ENCODE measurements at regions not wholly inside any gene's neighbourhood (a gene's known extent, or its start where the extent isn't known, plus 50 kb on each side); places are given as distances from the start of the nearest gene placed in this dataset.

- Histone ChIP-seq H3K18ac (ENCODE audit: low read depth in 1 of 2, low read length in 2 of 2) (no peak overlapping the region), H3K4me3 (ENCODE audit: insufficient read depth in 1 of 2, low read depth in 1 of 2, low read length in 2 of 2) (no peak overlapping the region), H3K9ac (ENCODE audit: low read length) (no peak overlapping the region), H2BK5ac (ENCODE audit: low read depth, low read length, poor library complexity, severe bottlenecking) (no peak overlapping the region), H2BK12ac (ENCODE audit: low read length in 2 of 2) (peak overlapping the region in 1 of 2 experiments; percentile 78), H3K4me1 (ENCODE audit: control insufficient read depth, insufficient read depth, low read depth, low read length) (peaks cover 5% of the 10 kb centered on the region), H2AK5ac (ENCODE audit: low read length, severe bottlenecking) (no peak overlapping the region), H3K23ac (ENCODE audit: low read length in 2 of 2) (no peak overlapping the region), H3K4me2 (ENCODE audit: low read length, poor library complexity, severe bottlenecking) (no peak overlapping the region), H3K9me3 (ENCODE audit: control insufficient read depth, low read length) (no peaks in the 10 kb centered on the region), H4K91ac (ENCODE audit: low read length) (no peak overlapping the region), H3K27me3 (ENCODE audit: control insufficient read depth in 1 of 2, insufficient read depth in 1 of 2, low read length in 2 of 2) (no peaks in the 10 kb centered on the region), H3K79me1 (replicated peaks; ENCODE audit: low read length, poor library complexity, severe bottlenecking) (no peaks in the 10 kb centered on the region), H3K4ac (ENCODE audit: low read depth in 1 of 2, low read length in 2 of 2) (peak overlapping the region in 1 of 2 experiments; percentile 31), H2BK15ac (ENCODE audit: low read depth, poor library complexity, severe bottlenecking) (no peak overlapping the region), H3K27ac (ENCODE audit: low read length, poor library complexity, severe bottlenecking) (no peak overlapping the region), H4K8ac (ENCODE audit: low read length) (no peak overlapping the region), H3K14ac (ENCODE audit: low read length in 2 of 2) (no peak overlapping the region), H2BK120ac (ENCODE audit: low read depth, low read length) (no peak overlapping the region), H2AFZ (ENCODE audit: low read depth, low read length) (no peak overlapping the region), H3K36me3 (ENCODE audit: control insufficient read depth in 1 of 2, insufficient read depth in 2 of 2, low read depth in 1 of 2, low read length in 2 of 2) (no peaks in the 10 kb centered on the region)
- peak; percentile 1 for DNase-seq
- no CpG with 5 or more reads among the region's 1 CpG for WGBS
Observed at GRCh38 chr2:67216881-67217280, 180.3 kb upstream of the ETAA1 start.

DNA sequence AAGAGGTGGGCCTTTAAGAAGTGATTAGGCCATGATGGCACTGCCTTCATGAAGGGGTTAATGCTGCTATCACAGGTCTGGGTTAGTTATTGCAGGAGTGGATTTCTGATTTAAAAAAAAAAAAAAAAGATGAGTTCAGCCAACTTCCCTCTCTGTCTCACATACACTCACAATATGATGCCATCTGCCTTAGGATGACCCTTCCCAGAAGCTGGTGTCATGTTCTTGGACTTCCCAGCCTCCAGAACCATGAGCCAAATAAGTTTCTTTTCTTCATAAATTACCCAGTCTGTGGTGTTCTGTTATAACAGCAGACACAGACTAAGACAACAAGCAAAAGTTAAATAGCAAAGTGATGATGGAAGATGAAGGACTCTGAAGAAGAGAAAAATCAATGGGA, 179.7 kb upstream of the ETAA1 start:
- no peaks in the 10 kb centered on the region for H3K9me3 ChIP-seq (ENCODE audit: control insufficient read depth, low read length)
- H2BK120ac ChIP-seq (ENCODE audit: low read depth, low read length) = no peak overlapping the region
- no peak overlapping the region for H4K91ac ChIP-seq (ENCODE audit: low read length)
- H3K36me3 ChIP-seq (ENCODE audit: control insufficient read depth in 1 of 2, insufficient read depth in 2 of 2, low read depth in 1 of 2, low read length in 2 of 2) = no peaks in the 10 kb centered on the region
- H3K4me3 ChIP-seq (ENCODE audit: insufficient read depth in 1 of 2, low read depth in 1 of 2, low read length in 2 of 2) = no peak overlapping the region
- no peak overlapping the region for H3K18ac ChIP-seq (ENCODE audit: low read depth in 1 of 2, low read length in 2 of 2)
- no peak overlapping the region for H3K9ac ChIP-seq (ENCODE audit: low read length)
- DNase-seq = no peak
- no peak overlapping the region for H4K8ac ChIP-seq (ENCODE audit: low read length)
- no peak overlapping the region for H2AFZ ChIP-seq (ENCODE audit: low read depth, low read length)
- H3K4me1 ChIP-seq (ENCODE audit: control insufficient read depth, insufficient read depth, low read depth, low read length) = peaks cover 5% of the 10 kb centered on the region
- no peak overlapping the region for H2BK5ac ChIP-seq (ENCODE audit: low read depth, low read length, poor library complexity, severe bottlenecking)
- H3K14ac ChIP-seq (ENCODE audit: low read length in 2 of 2) = no peak overlapping the region
- H2BK12ac ChIP-seq (ENCODE audit: low read length in 2 of 2) = no peak overlapping the region
- no peaks in the 10 kb centered on the region for H3K27me3 ChIP-seq (ENCODE audit: control insufficient read depth in 1 of 2, insufficient read depth in 1 of 2, low read length in 2 of 2)
- H3K27ac ChIP-seq (ENCODE audit: low read length, poor library complexity, severe bottlenecking) = no peak overlapping the region
- no peak overlapping the region for H2AK5ac ChIP-seq (ENCODE audit: low read length, severe bottlenecking)
- no peak overlapping the region for H3K4ac ChIP-seq (ENCODE audit: low read depth in 1 of 2, low read length in 2 of 2)
- H3K79me1 ChIP-seq (replicated peaks; ENCODE audit: low read length, poor library complexity, severe bottlenecking) = no peaks in the 10 kb centered on the region
- H3K23ac ChIP-seq (ENCODE audit: low read length in 2 of 2) = no peak overlapping the region
- no peak overlapping the region for H2BK15ac ChIP-seq (ENCODE audit: low read depth, poor library complexity, severe bottlenecking)
- no peak overlapping the region for H3K4me2 ChIP-seq (ENCODE audit: low read length, poor library complexity, severe bottlenecking)

GRCh38 chr2:67218056-67218455, 179.1 kb upstream of the ETAA1 start:
- no peak overlapping the region for H3K23ac ChIP-seq (ENCODE audit: low read length in 2 of 2)
- no peak overlapping the region for H2AK5ac ChIP-seq (ENCODE audit: low read length, severe bottlenecking)
- no peak overlapping the region for H3K27ac ChIP-seq (ENCODE audit: low read length, poor library complexity, severe bottlenecking)
- no peak overlapping the region for H2BK5ac ChIP-seq (ENCODE audit: low read depth, low read length, poor library complexity, severe bottlenecking)
- DNase-seq = no peak
- H4K91ac ChIP-seq (ENCODE audit: low read length) = no peak overlapping the region
- no peaks in the 10 kb centered on the region for H3K36me3 ChIP-seq (ENCODE audit: control insufficient read depth in 1 of 2, insufficient read depth in 2 of 2, low read depth in 1 of 2, low read length in 2 of 2)
- no peak overlapping the region for H3K4ac ChIP-seq (ENCODE audit: low read depth in 1 of 2, low read length in 2 of 2)
- no peak overlapping the region for H3K18ac ChIP-seq (ENCODE audit: low read depth in 1 of 2, low read length in 2 of 2)
- no peak overlapping the region for H2BK120ac ChIP-seq (ENCODE audit: low read depth, low read length)
- H3K14ac ChIP-seq (ENCODE audit: low read length in 2 of 2) = no peak overlapping the region
- no peaks in the 10 kb centered on the region for H3K27me3 ChIP-seq (ENCODE audit: control insufficient read depth in 1 of 2, insufficient read depth in 1 of 2, low read length in 2 of 2)
- no peaks in the 10 kb centered on the region for H3K79me1 ChIP-seq (replicated peaks; ENCODE audit: low read length, poor library complexity, severe bottlenecking)
- no peak overlapping the region for H3K4me3 ChIP-seq (ENCODE audit: insufficient read depth in 1 of 2, low read depth in 1 of 2, low read length in 2 of 2)
- no peaks in the 10 kb centered on the region for H3K9me3 ChIP-seq (ENCODE audit: control insufficient read depth, low read length)
- H2AFZ ChIP-seq (ENCODE audit: low read depth, low read length) = no peak overlapping the region
- no peak overlapping the region for H2BK15ac ChIP-seq (ENCODE audit: low read depth, poor library complexity, severe bottlenecking)
- no peak overlapping the region for H3K4me2 ChIP-seq (ENCODE audit: low read length, poor library complexity, severe bottlenecking)
- H3K9ac ChIP-seq (ENCODE audit: low read length) = no peak overlapping the region
- H4K8ac ChIP-seq (ENCODE audit: low read length) = no peak overlapping the region
- peaks cover 5% of the 10 kb centered on the region for H3K4me1 ChIP-seq (ENCODE audit: control insufficient read depth, insufficient read depth, low read depth, low read length)
- WGBS = 100% methylated on average over 1 of the region's 2 CpGs
- H2BK12ac ChIP-seq (ENCODE audit: low read length in 2 of 2) = no peak overlapping the region

GRCh38 chr2:67219651-67220050, 177.5 kb upstream of the ETAA1 start:
- no peak overlapping the region for H2BK120ac ChIP-seq (ENCODE audit: low read depth, low read length)
- H3K18ac ChIP-seq (ENCODE audit: low read depth in 1 of 2, low read length in 2 of 2) = no peak overlapping the region
- no peak overlapping the region for H2BK5ac ChIP-seq (ENCODE audit: low read depth, low read length, poor library complexity, severe bottlenecking)
- no peak overlapping the region for H2BK12ac ChIP-seq (ENCODE audit: low read length in 2 of 2)
- DNase-seq = no peak
- H3K27ac ChIP-seq (ENCODE audit: low read length, poor library complexity, severe bottlenecking) = no peak overlapping the region
- no peak overlapping the region for H3K9ac ChIP-seq (ENCODE audit: low read length)
- H3K14ac ChIP-seq (ENCODE audit: low read length in 2 of 2) = no peak overlapping the region
- H2AFZ ChIP-seq (ENCODE audit: low read depth, low read length) = no peak overlapping the region
- no peaks in the 10 kb centered on the region for H3K79me1 ChIP-seq (replicated peaks; ENCODE audit: low read length, poor library complexity, severe bottlenecking)
- no peak overlapping the region for H3K4me2 ChIP-seq (ENCODE audit: low read length, poor library complexity, severe bottlenecking)
- H3K4ac ChIP-seq (ENCODE audit: low read depth in 1 of 2, low read length in 2 of 2) = no peak overlapping the region
- no peak overlapping the region for H3K23ac ChIP-seq (ENCODE audit: low read length in 2 of 2)
- H3K9me3 ChIP-seq (ENCODE audit: control insufficient read depth, low read length) = no peaks in the 10 kb centered on the region
- H3K36me3 ChIP-seq (ENCODE audit: control insufficient read depth in 1 of 2, insufficient read depth in 2 of 2, low read depth in 1 of 2, low read length in 2 of 2) = no peaks in the 10 kb centered on the region
- H3K27me3 ChIP-seq (ENCODE audit: control insufficient read depth in 1 of 2, insufficient read depth in 1 of 2, low read length in 2 of 2) = no peaks in the 10 kb centered on the region
- H3K4me1 ChIP-seq (ENCODE audit: control insufficient read depth, insufficient read depth, low read depth, low read length) = peaks cover 3% of the 10 kb centered on the region
- no peak overlapping the region for H2BK15ac ChIP-seq (ENCODE audit: low read depth, poor library complexity, severe bottlenecking)
- 85% methylated on average over 5 of the region's 5 CpGs for WGBS
- H2AK5ac ChIP-seq (ENCODE audit: low read length, severe bottlenecking) = no peak overlapping the region
- no peak overlapping the region for H3K4me3 ChIP-seq (ENCODE audit: insufficient read depth in 1 of 2, low read depth in 1 of 2, low read length in 2 of 2)
- H4K8ac ChIP-seq (ENCODE audit: low read length) = no peak overlapping the region
- no peak overlapping the region for H4K91ac ChIP-seq (ENCODE audit: low read length)

Measured in mesenchymal stem cell (in vitro differentiated cells and primary cell).